Kidney epithelial cell (primary cell): ENCODE measurements at regions not wholly inside any gene's neighbourhood (a gene's known extent, or its start where the extent isn't known, plus 50 kb on each side); places are given as distances from the start of the nearest gene placed in this dataset.
A peak's percentile ranks its signal among the peaks of the same experiment; 100 is the strongest.
"Not testable (repeated sequence)": the region's sequence is repeated elsewhere in the genome, so short reads cannot be mapped to it uniquely, and the experiment has no call there.

Experiments used
- DNase-seq: peaks from one replicate; pipeline ENCODE4 v3.0.0-alpha.2; 2010; ENCODE audit warnings: low read depth
- H3K27me3 ChIP-seq: 2 replicates; pipeline ENCODE4 v1.6.0; 2011; ENCODE audit warnings: low read length; ENCODE audit not compliant: control insufficient read depth, insufficient read depth
- H3K36me3 ChIP-seq: 2 replicates; pipeline ENCODE4 v1.5.1; 2011; ENCODE audit warnings: low read length; ENCODE audit not compliant: control insufficient read depth, insufficient read depth
- H3K4me3 ChIP-seq: 2 replicates; pipeline ENCODE4 v1.5.1; 2011; ENCODE audit warnings: low read depth, mild to moderate bottlenecking, control low read depth, low read length
- CTCF ChIP-seq: IDR thresholded peaks from 2 replicates; pipeline ENCODE4 v1.5.1; 2011; ENCODE audit warnings: mild to moderate bottlenecking, moderate library complexity, low read length, control low read depth, inconsistent platforms; ENCODE audit not compliant: insufficient read depth, poor library complexity, severe bottlenecking

GRCh38 chr15:92805080-92805690 lies 94.9 kb upstream of the CHD2 start:
- TF ChIP-seq CTCF: no peak

DNA sequence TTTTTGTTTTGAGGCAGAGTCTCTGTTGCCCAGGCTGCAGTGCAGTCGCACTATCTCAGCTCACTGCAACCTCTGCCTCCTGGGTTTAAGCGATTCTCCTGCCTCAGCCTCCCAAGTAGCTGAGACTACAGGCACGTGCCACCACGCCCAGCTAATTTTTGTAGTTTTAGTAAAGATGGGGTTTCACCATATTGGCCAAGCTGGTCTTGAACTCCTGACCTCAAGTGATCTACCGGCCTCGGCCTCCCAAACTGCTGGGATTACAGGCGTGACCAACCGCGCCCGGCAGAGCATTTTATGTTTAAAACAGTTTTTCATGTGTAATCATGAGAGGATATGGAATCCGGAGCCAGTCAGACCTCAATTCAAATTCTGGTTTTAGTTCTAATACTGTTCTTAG lies 94.0 kb upstream of the CHD2 start:
- not testable (repeated sequence) for H3K36me3 ChIP-seq, DNase-seq

More at GRCh38 chr15:92805080-92805690, 94.9 kb upstream of the CHD2 start:
- Histone ChIP-seq H3K27me3 (no peaks in the 10 kb centered on the region), H3K36me3 (no peaks in the 10 kb centered on the region), H3K4me3 (no peak overlapping the region)
- DNase-seq: no peak

DNA sequence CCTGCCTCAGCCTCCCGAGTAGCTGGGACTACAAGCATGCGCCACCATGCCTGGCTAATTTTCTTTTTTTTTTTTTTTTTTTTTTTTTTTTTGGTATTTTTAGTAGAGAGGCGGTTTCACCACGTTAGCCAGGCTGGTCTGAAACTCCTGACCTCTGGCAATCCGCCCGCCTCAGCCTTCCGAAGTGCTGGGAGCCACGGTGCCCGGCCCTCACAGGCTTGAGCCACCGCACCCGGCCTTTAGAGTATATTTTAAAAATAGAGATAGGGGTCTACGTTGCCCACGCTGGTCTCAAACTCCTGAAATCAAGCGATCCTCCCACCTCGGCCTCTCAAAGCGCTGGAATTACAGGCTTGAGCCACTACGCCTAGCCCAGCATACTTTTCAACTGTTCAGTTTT lies 93.4 kb upstream of the CHD2 start:
- H3K4me3 ChIP-seq: no peak overlapping the region
- no peak for DNase-seq
- no peaks in the 10 kb centered on the region for H3K36me3 ChIP-seq
- H3K27me3 ChIP-seq: no peaks in the 10 kb centered on the region
- no peak for TF ChIP-seq CTCF

More for the DNA sequence above, 94.0 kb upstream of the CHD2 start:
- H3K4me3 ChIP-seq, H3K27me3 ChIP-seq: not testable (repeated sequence)

GRCh38 chr15:92807971-92808571 lies 92.1 kb upstream of the CHD2 start:
- Histone ChIP-seq H3K4me3 (no peak overlapping the region), H3K36me3 (no peaks in the 10 kb centered on the region), H3K27me3 (no peaks in the 10 kb centered on the region)
- DNase-seq: no peak
- no peak for TF ChIP-seq CTCF

GRCh38 chr15:92808598-92809063 lies 91.5 kb upstream of the CHD2 start:
- no peak for DNase-seq
- TF ChIP-seq CTCF: no peak
- H3K4me3 ChIP-seq: no peak overlapping the region
- no peaks in the 10 kb centered on the region for H3K36me3 ChIP-seq
- no peaks in the 10 kb centered on the region for H3K27me3 ChIP-seq

GRCh38 chr15:92809064-92809879 lies 90.9 kb upstream of the CHD2 start:
- no peak for DNase-seq
- Histone ChIP-seq H3K4me3 (peak overlapping the region; percentile 56), H3K27me3 (no peaks in the 10 kb centered on the region), H3K36me3 (no peaks in the 10 kb centered on the region)
- peak; percentile 27 for TF ChIP-seq CTCF
